SIG-M5 (cell line): ENCODE measurements at regions not wholly inside any gene's neighbourhood (a gene's known extent, or its start where the extent isn't known, plus 50 kb on each side); places are given as distances from the start of the nearest gene placed in this dataset.

ENCODE experiments used
- DNase-seq: peaks from one replicate; lab custom pipeline; 2025; lab: John Stamatoyannopoulos, UW

DNA sequence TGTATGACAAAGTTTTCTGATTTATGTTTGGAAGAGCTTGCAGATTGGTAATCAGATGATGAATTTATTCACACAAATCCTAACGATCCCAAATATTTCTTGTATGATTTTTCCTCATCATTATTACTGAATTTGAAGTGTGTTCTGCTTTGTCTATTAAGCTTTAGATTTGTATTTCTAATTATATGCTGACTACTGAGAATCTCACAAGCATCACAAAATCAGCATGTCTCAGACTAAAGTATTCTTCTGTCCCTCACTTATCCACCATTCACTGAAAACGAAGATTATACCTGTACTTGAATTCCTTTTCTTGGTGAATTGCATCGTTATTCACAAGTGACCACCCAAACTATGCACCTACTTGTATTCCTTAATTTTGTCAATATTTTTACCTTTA lies 796.3 kb upstream of the MAP3K7 start:
- DNase-seq: no peak

DNA sequence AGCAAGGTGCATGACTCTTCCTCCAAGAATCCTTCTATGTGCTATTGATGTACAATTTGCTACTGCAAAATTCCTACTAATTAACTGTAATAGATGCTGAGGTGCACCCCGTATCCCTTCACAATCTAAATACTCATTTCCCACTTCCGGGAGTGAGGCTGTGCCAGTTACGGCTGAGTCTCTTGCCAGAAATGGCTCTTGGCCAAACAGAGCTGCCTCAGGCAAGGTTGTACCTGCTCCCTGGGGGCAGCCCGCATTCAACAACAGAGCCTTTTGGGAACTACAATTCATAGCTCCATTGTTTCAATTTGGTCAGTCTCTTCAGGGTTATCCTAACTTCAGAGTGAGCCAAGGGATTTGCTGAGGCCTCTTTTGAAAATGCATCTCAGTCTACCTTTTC lies 789.8 kb upstream of the MAP3K7 start:
- no peak for DNase-seq

GRCh38 chr6:91366781-91367180 lies 779.9 kb upstream of the MAP3K7 start:
- no peak for DNase-seq

- no peak for DNase-seq
These were observed 772.1 kb upstream of the MAP3K7 start for GRCh38 chr6:91358986-91359385.

GRCh38 chr6:91352878-91353277 lies 766.0 kb upstream of the MAP3K7 start:
- no peak for DNase-seq

GRCh38 chr6:91352321-91352720 lies 765.4 kb upstream of the MAP3K7 start:
- DNase-seq: no peak

DNA sequence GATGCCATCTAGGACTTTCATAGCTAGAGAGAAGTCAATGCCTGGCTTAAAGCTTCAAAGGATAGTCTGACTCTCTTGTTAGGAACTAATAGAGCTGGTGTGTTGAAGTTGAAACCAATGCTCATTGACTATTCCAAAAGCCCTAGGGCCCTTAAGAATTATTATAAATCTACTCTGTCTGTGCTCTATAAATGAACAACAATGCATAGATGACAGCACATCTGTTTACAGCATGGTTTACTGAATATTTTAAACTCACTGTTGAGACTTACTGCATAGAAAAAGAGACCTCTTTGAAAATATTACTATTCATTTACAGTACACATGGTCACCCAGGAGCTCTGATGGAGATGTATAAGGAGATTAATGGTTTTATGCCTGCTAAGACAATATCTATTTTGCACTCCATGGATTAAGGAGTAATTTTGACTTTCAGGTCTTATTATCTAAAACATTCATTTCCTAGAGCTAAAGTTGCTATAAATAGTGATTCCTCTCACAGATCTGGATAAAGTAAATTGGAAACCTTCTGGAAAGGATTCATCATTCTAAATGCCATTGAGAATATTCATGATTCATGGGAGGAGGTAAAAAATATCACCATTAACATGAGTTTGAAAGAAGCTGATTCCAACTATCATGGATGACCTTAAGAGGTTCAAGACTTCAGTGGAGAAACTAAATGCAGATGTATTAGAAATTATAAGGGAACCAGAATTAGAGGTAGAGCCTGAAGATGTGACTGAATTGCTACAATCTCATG lies 763.5 kb upstream of the MAP3K7 start:
- no peak for DNase-seq

DNA sequence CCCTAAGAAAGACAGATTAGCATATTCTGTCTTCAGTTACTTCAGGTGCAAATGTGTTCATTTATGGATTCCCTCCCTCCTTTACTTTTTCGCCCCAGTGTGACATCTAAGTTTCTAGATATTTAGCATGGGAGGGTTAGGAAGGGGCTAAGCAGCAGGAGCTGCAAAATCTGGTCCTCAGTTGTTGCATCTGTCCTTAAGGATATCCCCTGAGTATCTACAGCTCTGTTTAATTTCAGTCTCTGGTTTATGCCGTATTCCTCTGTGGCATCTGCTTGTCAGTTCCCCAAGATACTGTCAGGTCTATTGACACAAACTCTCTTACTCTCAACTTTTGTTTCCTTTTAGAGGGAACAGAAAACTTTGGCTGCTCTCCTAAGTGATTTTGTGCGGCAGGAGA lies 754.6 kb upstream of the MAP3K7 start:
- no peak for DNase-seq

GRCh38 chr6:91340896-91341395 lies 754.1 kb upstream of the MAP3K7 start:
- no peak for DNase-seq

GRCh38 chr6:91337967-91338366 lies 751.1 kb upstream of the MAP3K7 start:
- no peak for DNase-seq

DNA sequence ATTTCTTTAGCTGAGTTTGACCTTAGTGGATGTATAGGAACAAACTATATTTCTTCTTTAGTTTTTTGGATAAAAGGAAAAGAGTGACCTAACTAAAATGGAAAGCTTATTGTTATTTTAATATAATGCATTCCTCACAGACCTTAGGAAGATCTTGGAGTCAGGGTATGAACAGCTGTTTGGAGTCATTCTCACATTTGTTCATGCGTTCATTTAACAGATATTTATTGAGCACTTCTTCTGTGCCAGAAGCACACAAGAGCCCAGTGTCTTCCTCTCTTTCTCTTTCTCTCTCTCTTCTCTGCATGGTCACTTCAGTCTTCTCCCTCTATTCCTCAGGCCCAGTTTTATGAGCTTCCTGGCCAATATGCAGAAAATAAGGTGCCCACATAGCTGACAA lies 744.0 kb upstream of the MAP3K7 start:
- DNase-seq: no peak

GRCh38 chr6:91328241-91328640 lies 741.4 kb upstream of the MAP3K7 start:
- no peak for DNase-seq

GRCh38 chr6:91324711-91325110 lies 737.8 kb upstream of the MAP3K7 start:
- no peak for DNase-seq

GRCh38 chr6:91317984-91318383 lies 731.1 kb upstream of the MAP3K7 start:
- no peak for DNase-seq

DNA sequence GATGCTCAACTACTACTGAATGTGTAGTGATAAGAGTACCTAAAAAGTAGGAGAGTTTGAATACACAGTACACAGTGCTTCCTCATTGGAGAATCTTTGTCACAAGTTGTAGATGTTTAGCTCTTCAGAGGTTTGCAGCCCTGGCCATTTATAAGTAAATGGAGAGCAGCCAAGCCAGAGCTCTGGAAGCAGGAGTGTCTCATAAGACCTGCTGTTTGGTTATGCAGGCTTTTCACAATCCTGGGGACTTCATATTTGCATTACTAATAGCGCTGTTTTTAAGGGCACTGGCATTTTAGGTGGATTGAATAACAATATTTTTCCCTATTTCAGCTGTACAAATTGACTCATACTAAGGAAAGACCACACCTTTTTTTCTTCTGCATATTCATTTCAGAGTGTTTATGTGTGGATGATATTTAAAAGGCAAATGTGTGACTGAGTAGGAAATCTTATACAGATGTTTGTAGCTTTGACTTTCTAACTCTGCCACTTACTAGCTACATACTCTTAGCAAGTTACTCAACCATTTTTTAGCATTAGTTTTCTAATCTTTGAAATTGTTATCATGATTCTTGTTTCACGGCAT lies 730.5 kb upstream of the MAP3K7 start:
- no peak for DNase-seq

GRCh38 chr6:91310178-91310577 lies 723.3 kb upstream of the MAP3K7 start:
- no peak for DNase-seq

- no peak for DNase-seq
These were observed 718.9 kb upstream of the MAP3K7 start for GRCh38 chr6:91305755-91306154.

- no peak for DNase-seq
These were observed 717.6 kb upstream of the MAP3K7 start for GRCh38 chr6:91304521-91304920.

- DNase-seq: no peak
These were observed 716.5 kb upstream of the MAP3K7 start for GRCh38 chr6:91303326-91303725.

GRCh38 chr6:91299544-91300491 lies 712.9 kb upstream of the MAP3K7 start:
- no peak for DNase-seq

- DNase-seq: no peak
These were observed 711.8 kb upstream of the MAP3K7 start for GRCh38 chr6:91298543-91299145.

- DNase-seq: no peak
These were observed 706.5 kb upstream of the MAP3K7 start for GRCh38 chr6:91293395-91293794.
